ENCODE measurements at regions not wholly inside any gene's neighbourhood (a gene's known extent, or its start where the extent isn't known, plus 50 kb on each side); places are given as distances from the start of the nearest gene placed in this dataset.
"Not testable (repeated sequence)": the region's sequence is repeated elsewhere in the genome, so short reads cannot be mapped to it uniquely, and the experiment has no call there.

GRCh38 chr5:123976379-123977033 is 464.5 kb downstream of the CSNK1G3 start:
- DNase-seq, result no peak

DNA sequence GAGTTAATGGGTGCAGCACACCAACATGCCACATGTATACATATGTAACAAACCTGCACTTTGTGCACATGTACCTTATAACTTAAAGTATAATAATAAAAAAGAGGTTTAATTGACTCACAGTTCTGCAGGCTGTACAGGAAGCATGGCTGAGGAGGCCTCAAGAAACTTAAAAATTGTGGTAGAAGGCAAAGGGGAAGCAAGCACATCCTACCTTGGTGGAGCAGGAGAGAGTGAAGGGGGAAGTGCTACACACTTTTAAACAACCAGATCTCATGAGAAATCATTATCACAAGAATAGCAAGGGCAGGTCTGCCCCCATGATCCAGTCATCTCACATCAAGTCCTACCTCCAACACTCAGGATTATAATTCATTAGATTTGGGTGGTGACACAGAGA is 463.5 kb downstream of the CSNK1G3 start:
- DNase-seq, result not testable (repeated sequence)

DNA sequence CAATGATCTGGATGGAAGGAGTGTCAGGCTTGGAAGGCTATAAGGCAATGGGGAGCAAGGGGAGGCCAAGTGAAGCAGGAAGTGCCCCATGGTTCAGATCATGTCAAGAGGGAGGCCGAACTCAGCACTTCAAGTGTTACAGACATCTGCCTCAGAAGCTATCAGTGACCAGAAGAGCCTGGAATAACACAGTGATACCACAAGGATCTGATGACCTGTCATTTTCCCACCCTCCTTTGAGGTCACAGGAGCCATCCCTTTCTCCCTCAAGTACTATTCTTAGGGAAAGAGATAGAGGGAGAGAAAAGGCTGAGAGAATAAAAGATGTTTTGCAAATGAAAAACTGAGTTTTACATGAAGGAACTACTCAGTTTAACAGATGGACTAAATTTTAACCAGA is 454.8 kb downstream of the CSNK1G3 start:
- no peak for DNase-seq

GRCh38 chr5:123965626-123966025 is 453.6 kb downstream of the CSNK1G3 start:
- DNase-seq, result no peak

- DNase-seq, result no peak
Measured at GRCh38 chr5:123964884-123965283, 452.9 kb downstream of the CSNK1G3 start.

GRCh38 chr5:123960526-123960925 is 448.5 kb downstream of the CSNK1G3 start:
- DNase-seq, result no peak

GRCh38 chr5:123951582-123951977 is 439.6 kb downstream of the CSNK1G3 start:
- DNase-seq, result no peak

DNA sequence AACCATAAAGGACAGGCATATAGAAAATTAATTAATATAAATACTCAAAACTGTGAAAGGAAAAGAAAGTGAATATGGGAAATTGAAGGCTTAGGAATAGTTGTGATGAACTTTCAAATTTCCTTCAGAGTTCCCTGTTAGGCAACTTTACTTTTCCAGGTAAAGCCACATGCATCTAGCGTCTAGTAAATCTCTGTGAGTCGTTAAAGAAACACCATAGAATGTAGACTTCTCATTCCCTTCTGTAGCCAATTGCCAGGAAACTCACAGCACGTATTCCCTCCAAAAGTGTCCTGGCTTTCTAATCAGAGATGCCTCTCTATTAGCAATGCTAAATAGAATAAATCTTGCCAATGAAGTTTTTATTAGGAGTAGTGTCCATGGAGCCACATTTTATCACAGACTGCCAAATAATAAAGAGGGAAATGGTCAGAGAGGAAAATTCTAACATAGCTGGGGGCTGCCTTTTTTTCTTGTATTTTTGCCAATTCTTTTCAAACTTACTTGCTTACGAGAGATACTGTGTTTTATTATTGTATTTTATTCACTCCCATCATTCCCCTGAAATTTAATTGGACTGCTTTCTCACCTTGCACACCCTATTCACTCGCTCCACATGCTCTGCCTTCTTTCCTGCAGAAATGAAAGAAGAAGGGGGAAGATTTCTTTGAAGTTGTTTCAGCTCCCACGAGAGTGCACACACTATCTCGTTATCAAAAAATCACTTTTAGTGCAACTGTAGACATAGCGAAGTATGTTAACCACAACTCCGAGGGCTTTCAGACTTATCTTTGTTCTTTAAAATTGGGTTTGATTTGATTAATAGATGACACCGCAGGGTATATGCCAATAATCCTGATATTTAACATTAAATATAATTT is 439.0 kb downstream of the CSNK1G3 start:
- no peak for DNase-seq

DNA sequence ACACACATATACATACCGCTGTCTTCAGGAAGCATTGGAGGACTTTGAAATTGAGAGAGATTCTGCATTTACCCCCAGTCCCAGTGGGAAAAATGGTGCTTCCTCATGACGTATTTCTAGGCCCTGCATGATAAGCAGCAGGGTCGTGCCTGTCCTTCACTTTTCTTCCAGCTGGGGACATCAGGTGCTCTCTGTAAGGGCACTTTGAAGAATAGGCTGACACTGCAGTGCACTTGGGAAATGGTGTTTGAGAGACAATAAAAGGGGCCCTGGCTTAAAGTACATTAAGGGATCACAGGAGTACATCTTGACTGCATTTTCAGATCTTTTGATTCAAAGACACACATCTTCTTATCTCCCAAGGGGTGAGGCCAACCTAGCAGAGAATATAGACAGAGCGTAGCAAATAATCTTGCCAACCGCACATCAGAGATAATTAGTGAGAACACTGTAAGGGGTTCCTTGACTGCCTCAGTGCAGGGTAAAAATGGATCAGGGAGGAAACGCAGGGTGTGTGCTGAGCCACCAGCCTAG is 437.9 kb downstream of the CSNK1G3 start:
- no peak for DNase-seq

DNA sequence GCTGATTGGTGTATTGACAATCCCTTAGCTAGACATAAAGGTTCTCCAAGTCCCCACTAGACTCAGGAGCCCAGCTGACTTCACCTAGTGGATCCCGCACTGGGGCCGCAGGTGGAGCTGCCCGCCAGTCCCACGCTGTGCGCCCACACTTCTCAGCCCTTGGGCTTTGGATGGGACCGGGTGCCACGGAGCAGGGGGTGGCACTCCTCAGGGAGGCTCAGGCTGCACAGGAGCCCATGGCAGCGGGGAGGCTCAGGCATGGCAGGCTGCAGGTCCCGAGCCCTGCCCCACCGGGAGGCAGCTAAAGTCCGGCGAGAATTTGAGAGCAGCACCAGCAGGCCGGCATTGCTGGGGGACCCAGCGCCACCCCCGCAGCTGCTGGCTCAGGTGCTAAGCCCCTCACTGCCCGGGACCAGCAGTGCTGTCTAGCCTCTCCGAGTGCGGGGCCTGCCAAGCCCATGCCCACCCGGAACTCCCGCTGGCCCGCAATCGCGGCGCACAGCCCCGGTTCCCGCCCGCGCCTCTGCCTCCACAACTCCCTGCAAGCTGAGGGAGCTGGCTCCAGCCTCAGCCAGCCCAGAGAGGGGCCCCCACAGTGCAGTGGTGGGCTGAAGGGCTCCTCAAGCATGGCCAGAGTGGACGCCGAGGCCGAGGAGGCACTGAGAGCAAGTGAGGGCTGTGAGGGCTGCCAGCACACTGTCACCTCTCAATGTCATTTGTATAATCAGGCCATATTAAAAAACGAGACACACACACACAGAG is 437.2 kb downstream of the CSNK1G3 start:
- DNase-seq, result no peak

GRCh38 chr5:123947797-123948196 is 435.8 kb downstream of the CSNK1G3 start:
- DNase-seq, result no peak

DNA sequence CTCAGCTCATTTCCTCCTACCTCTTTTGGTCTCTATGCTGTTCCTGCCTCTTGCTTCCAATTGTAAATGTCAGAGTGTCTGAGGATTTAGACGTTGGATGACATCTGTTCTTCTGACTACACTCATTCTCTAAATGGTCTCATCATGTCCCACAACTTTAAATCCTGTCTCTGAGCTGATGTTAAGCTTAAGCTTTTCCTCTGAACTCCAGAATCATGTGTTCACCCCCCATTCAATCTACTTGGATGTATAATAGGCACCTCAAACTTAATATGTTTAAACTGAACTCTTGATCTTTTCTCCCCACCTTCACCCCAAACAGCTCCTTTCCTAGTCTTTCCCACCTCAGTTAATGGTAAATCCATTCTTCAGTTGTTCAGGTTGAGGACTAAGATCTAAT is 433.6 kb downstream of the CSNK1G3 start:
- no peak for DNase-seq

- DNase-seq, result no peak
Measured at GRCh38 chr5:123943151-123943550, 431.2 kb downstream of the CSNK1G3 start.

- no peak for DNase-seq
Measured at GRCh38 chr5:123940416-123940815, 428.4 kb downstream of the CSNK1G3 start.

GRCh38 chr5:123937230-123937629 is 425.3 kb downstream of the CSNK1G3 start:
- no peak for DNase-seq

DNA sequence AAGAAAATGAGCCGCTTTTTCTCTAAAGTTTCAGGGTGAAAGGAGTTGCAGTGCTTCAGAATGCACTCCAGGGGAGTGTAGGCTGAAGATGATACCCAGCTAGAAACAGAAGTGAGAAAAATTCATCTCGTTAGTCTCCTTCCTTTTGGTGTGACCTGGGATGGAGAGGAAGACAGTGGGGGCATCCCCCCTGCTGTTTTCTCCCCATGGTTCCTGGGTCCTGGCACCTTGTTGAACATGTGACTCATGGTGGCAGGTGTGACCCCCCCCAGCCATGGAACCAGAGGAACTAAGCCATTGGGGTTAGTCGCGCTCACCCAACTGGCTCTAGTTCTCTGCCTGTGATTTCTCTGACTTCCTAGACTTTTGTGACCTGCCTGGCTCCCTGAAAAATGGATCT is 424.6 kb downstream of the CSNK1G3 start:
- DNase-seq, result no peak

DNA sequence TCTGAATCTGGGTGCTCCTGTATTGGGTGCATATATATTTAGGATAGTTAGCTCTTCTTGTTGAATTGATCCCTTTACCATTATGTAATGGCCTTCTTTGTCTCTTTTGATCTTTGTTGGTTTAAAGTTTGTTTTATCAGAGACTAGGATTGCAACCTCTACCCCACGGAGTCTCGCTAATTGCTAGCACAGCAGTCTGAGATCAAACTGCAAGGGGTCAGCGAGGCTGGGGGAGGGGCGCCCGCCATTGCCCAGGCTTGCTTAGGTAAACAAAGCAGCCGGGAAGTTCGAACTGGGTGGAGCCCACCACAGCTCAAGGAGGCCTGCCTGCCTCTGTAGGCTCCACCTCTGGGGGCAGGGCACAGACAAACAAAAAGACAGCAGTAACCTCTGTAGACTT is 421.8 kb downstream of the CSNK1G3 start:
- not testable (repeated sequence) for DNase-seq

DNA sequence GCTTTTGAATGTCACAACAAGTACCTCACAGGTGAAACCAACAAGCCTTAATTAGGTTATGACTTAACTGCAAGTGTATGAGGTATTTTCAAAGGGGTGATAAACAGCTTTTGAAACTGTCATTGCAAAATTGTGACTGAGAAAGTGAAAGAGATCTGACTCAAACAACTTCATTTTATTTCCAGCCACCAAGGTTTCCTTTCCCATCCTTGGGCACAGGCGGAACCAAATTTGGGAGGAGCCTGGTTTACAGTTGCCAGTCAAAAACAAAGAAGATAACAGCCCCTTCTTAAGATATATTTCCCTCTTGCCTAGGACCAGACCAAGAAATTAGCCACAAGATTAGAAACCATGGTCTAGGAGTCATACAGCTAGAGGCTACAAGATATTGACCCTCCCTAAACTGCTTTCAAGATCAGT is 417.1 kb downstream of the CSNK1G3 start:
- DNase-seq, result no peak

GRCh38 chr5:123928401-123928800 is 416.4 kb downstream of the CSNK1G3 start:
- no peak for DNase-seq

DNA sequence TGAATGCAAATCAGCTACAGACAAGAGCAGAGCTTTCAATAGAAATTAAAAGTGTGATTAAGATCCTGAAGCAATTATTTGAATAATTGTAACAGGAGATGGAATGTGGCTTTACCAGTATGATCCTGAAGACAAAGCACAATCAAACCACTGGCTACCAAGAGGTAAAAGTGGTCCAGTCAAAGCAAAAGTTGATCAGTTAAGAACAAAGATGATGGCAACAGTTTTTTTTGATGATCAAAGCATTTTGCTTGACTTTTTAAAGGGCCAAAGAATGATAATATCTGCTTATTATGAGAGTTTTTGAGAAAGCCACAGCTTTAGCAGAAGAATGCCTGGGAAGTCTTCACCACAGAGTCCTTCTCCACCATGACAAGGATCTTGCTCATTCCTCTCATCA is 409.2 kb downstream of the CSNK1G3 start:
- DNase-seq, result no peak

GRCh38 chr5:123916345-123917121 is 404.6 kb downstream of the CSNK1G3 start:
- DNase-seq, result no peak

DNA sequence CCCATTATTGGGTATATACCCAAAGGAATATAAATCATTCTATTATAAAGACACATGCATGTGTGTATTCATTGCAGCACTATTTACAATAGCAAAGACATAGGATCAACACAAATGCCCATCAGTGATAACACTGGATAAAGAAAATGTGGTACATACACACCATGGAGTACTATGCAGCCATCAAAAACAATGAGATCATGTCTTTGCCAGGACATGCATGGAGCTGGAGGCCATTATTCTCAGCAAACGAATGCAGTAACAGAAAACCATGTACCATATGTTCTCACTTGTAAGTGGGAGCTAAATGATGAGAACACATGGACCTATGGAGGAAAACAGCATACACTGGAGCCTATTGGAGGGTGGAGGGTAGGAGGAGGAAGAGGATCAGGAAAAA is 402.4 kb downstream of the CSNK1G3 start:
- no peak for DNase-seq

DNA sequence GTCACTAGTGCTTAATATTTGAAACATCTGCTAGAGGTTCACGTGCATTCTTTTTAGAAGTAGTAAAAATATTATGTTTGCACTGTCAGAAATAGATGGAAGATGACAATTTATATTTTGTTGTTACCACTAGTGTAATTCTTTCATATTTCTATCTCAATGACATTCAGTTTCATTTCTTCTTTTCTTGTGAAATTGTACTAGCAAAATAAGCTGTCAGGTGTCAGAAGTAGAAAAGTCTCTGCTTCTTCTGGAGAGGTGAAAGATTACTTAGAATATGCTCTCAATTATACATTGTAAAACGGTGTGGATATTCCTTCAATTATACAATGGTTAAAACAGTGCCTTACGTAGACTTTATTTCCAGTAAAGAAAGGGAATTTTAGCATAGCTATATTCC is 395.4 kb downstream of the CSNK1G3 start:
- no peak for DNase-seq
